Activated CD4-positive, alpha-beta T cell treated with anti-CD3 and anti-CD28 coated beads, Interleukin-2, amount 10 ng/mL, durations not matched to agents 7 days and 5 days (primary cell): ENCODE measurements at regions not wholly inside any gene's neighbourhood (a gene's known extent, or its start where the extent isn't known, plus 50 kb on each side); places are given as distances from the start of the nearest gene placed in this dataset.

Experiments used
- CTCF ChIA-PET: fragments of 350-600 bp; sonication (Branson Sonifier 250); formaldehyde crosslinking; loops from one replicate; lab custom pipeline; 2021; ENCODE audit warnings: antibody characterized with exemption; lab: Charles Lee
- POLR2A ChIA-PET: fragments of 350-600 bp; sonication (Branson Sonifier 250); formaldehyde crosslinking; loops from one replicate; lab custom pipeline; 2021; ENCODE audit warnings: antibody characterized with exemption; lab: Charles Lee
- DNase-seq: peaks from one replicate; pipeline ENCODE4 v3.0.0-alpha.2; 2020
- H3K27ac Mint-ChIP-seq: one replicate; pipeline ENCODE4 v1.8.0; 2021; ENCODE audit warnings: mild to moderate bottlenecking, moderate library complexity, mixed read lengths
- H3K27me3 Mint-ChIP-seq: one replicate; pipeline ENCODE4 v1.8.0; 2021; ENCODE audit warnings: mixed read lengths
- H3K36me3 Mint-ChIP-seq: one replicate; pipeline ENCODE4 v1.8.0; 2021; ENCODE audit warnings: low read depth, mixed read lengths
- H3K4me1 Mint-ChIP-seq: one replicate; pipeline ENCODE4 v1.8.0; 2021; ENCODE audit warnings: mixed read lengths
- H3K4me3 Mint-ChIP-seq: one replicate; pipeline ENCODE4 v1.8.0; 2021; ENCODE audit warnings: mild to moderate bottlenecking, moderate library complexity, mixed read lengths
- H3K9me3 Mint-ChIP-seq: one replicate; pipeline ENCODE4 v1.8.0; 2021; ENCODE audit warnings: mixed read lengths

GRCh38 chr7:156191090-156191489, 378.8 kb upstream of the SHH start:
- Mint-ChIP-seq H3K27me3 (peaks cover 2% of the 10 kb centered on the region), H3K4me3 (no peak overlapping the region), H3K9me3 (peaks cover 6% of the 10 kb centered on the region), H3K4me1 (no peaks in the 10 kb centered on the region), H3K36me3 (no peaks in the 10 kb centered on the region), H3K27ac (no peak overlapping the region)
- DNase-seq = no peak
- ChIA-PET CTCF (no interaction called here), POLR2A (no interaction called here)

GRCh38 chr7:156185076-156185475, 372.8 kb upstream of the SHH start:
- Mint-ChIP-seq H3K4me1 (no peaks in the 10 kb centered on the region), H3K9me3 (peaks cover 10% of the 10 kb centered on the region), H3K4me3 (no peak overlapping the region), H3K27ac (no peak overlapping the region), H3K36me3 (no peaks in the 10 kb centered on the region), H3K27me3 (peaks cover 16% of the 10 kb centered on the region)
- CTCF ChIA-PET = no interaction called here
- POLR2A ChIA-PET = no interaction called here
- DNase-seq = no peak

GRCh38 chr7:156184164-156184563, 371.9 kb upstream of the SHH start:
- POLR2A ChIA-PET = no interaction called here
- H3K27ac Mint-ChIP-seq = no peak overlapping the region
- H3K4me1 Mint-ChIP-seq = no peaks in the 10 kb centered on the region
- H3K36me3 Mint-ChIP-seq = no peaks in the 10 kb centered on the region
- DNase-seq = no peak
- peaks cover 10% of the 10 kb centered on the region for H3K9me3 Mint-ChIP-seq
- CTCF ChIA-PET = no interaction called here
- H3K4me3 Mint-ChIP-seq = no peak overlapping the region
- peaks cover 16% of the 10 kb centered on the region for H3K27me3 Mint-ChIP-seq

GRCh38 chr7:156180451-156181229, 368.4 kb upstream of the SHH start:
- no peaks in the 10 kb centered on the region for H3K36me3 Mint-ChIP-seq
- ChIA-PET CTCF (no interaction called here), POLR2A (no interaction called here)
- no peak overlapping the region for H3K4me3 Mint-ChIP-seq
- DNase-seq = no peak
- H3K9me3 Mint-ChIP-seq = peaks cover under 1% of the 10 kb centered on the region
- H3K27ac Mint-ChIP-seq = no peak overlapping the region
- no peaks in the 10 kb centered on the region for H3K4me1 Mint-ChIP-seq
- peaks cover 16% of the 10 kb centered on the region for H3K27me3 Mint-ChIP-seq

GRCh38 chr7:156179872-156180390, 367.7 kb upstream of the SHH start:
- no peaks in the 10 kb centered on the region for H3K9me3 Mint-ChIP-seq
- ChIA-PET POLR2A (no interaction called here), CTCF (no interaction called here)
- no peak for DNase-seq
- H3K4me3 Mint-ChIP-seq = no peak overlapping the region
- H3K4me1 Mint-ChIP-seq = no peaks in the 10 kb centered on the region
- no peaks in the 10 kb centered on the region for H3K36me3 Mint-ChIP-seq
- peaks cover 16% of the 10 kb centered on the region for H3K27me3 Mint-ChIP-seq
- no peak overlapping the region for H3K27ac Mint-ChIP-seq

GRCh38 chr7:156178857-156179256, 366.6 kb upstream of the SHH start:
- Mint-ChIP-seq H3K27ac (no peak overlapping the region), H3K36me3 (no peaks in the 10 kb centered on the region), H3K9me3 (no peaks in the 10 kb centered on the region), H3K4me1 (no peaks in the 10 kb centered on the region), H3K4me3 (no peak overlapping the region), H3K27me3 (peaks cover 9% of the 10 kb centered on the region)
- POLR2A ChIA-PET = no interaction called here
- CTCF ChIA-PET = no interaction called here
- no peak for DNase-seq

GRCh38 chr7:156178214-156178613, 366.0 kb upstream of the SHH start:
- no peak for DNase-seq
- Mint-ChIP-seq H3K27me3 (peaks cover 5% of the 10 kb centered on the region), H3K36me3 (no peaks in the 10 kb centered on the region), H3K9me3 (no peaks in the 10 kb centered on the region), H3K4me3 (no peak overlapping the region), H3K27ac (no peak overlapping the region), H3K4me1 (no peaks in the 10 kb centered on the region)
- ChIA-PET POLR2A (no interaction called here), CTCF (no interaction called here)

GRCh38 chr7:156177422-156178055, 365.3 kb upstream of the SHH start:
- no peaks in the 10 kb centered on the region for H3K36me3 Mint-ChIP-seq
- ChIA-PET CTCF (no interaction called here), POLR2A (no interaction called here)
- no peak overlapping the region for H3K4me3 Mint-ChIP-seq
- peaks cover 5% of the 10 kb centered on the region for H3K27me3 Mint-ChIP-seq
- H3K4me1 Mint-ChIP-seq = no peaks in the 10 kb centered on the region
- H3K9me3 Mint-ChIP-seq = no peaks in the 10 kb centered on the region
- DNase-seq = no peak
- no peak overlapping the region for H3K27ac Mint-ChIP-seq

- Mint-ChIP-seq H3K36me3 (no peaks in the 10 kb centered on the region), H3K4me3 (no peak overlapping the region), H3K9me3 (no peaks in the 10 kb centered on the region), H3K4me1 (no peaks in the 10 kb centered on the region), H3K27ac (no peak overlapping the region), H3K27me3 (no peaks in the 10 kb centered on the region)
- DNase-seq = no peak
- CTCF ChIA-PET = no interaction called here
- POLR2A ChIA-PET = no interaction called here
These were observed 363.8 kb upstream of the SHH start for GRCh38 chr7:156176039-156176438.

GRCh38 chr7:156175003-156175402, 362.7 kb upstream of the SHH start:
- no peaks in the 10 kb centered on the region for H3K36me3 Mint-ChIP-seq
- H3K9me3 Mint-ChIP-seq = no peaks in the 10 kb centered on the region
- no peaks in the 10 kb centered on the region for H3K4me1 Mint-ChIP-seq
- no peaks in the 10 kb centered on the region for H3K27me3 Mint-ChIP-seq
- ChIA-PET CTCF (no interaction called here), POLR2A (no interaction called here)
- no peak overlapping the region for H3K4me3 Mint-ChIP-seq
- no peak for DNase-seq
- H3K27ac Mint-ChIP-seq = no peak overlapping the region

GRCh38 chr7:156174428-156174827, 362.2 kb upstream of the SHH start:
- no peaks in the 10 kb centered on the region for H3K27me3 Mint-ChIP-seq
- ChIA-PET POLR2A (no interaction called here), CTCF (no interaction called here)
- no peaks in the 10 kb centered on the region for H3K4me1 Mint-ChIP-seq
- H3K27ac Mint-ChIP-seq = no peak overlapping the region
- no peak for DNase-seq
- no peak overlapping the region for H3K4me3 Mint-ChIP-seq
- no peaks in the 10 kb centered on the region for H3K36me3 Mint-ChIP-seq
- no peaks in the 10 kb centered on the region for H3K9me3 Mint-ChIP-seq

GRCh38 chr7:156173748-156174353, 361.6 kb upstream of the SHH start:
- Mint-ChIP-seq H3K36me3 (no peaks in the 10 kb centered on the region), H3K27me3 (no peaks in the 10 kb centered on the region), H3K9me3 (no peaks in the 10 kb centered on the region), H3K27ac (no peak overlapping the region), H3K4me1 (no peaks in the 10 kb centered on the region), H3K4me3 (no peak overlapping the region)
- DNase-seq = no peak
- CTCF ChIA-PET = no interaction called here
- POLR2A ChIA-PET = no interaction called here

GRCh38 chr7:156173346-156173745, 361.1 kb upstream of the SHH start:
- Mint-ChIP-seq H3K9me3 (no peaks in the 10 kb centered on the region), H3K27ac (no peak overlapping the region), H3K36me3 (no peaks in the 10 kb centered on the region), H3K4me1 (no peaks in the 10 kb centered on the region), H3K4me3 (no peak overlapping the region), H3K27me3 (no peaks in the 10 kb centered on the region)
- DNase-seq = no peak
- ChIA-PET POLR2A (no interaction called here), CTCF (no interaction called here)
